ENCODE measurements at regions not wholly inside any gene's neighbourhood (a gene's known extent, or its start where the extent isn't known, plus 50 kb on each side); places are given as distances from the start of the nearest gene placed in this dataset.

GRCh38 chr20:20953738-20954618 is 152.2 kb downstream of the LINC00237 start:
- no peak overlapping the region for H3K27ac ChIP-seq
- TF ChIP-seq CTCF (IDR thresholded peaks at IDR 0.05) (no peak), ZFX (IDR thresholded peaks at IDR 0.05; ENCODE audit: borderline replicate concordance) (no peak)

DNA sequence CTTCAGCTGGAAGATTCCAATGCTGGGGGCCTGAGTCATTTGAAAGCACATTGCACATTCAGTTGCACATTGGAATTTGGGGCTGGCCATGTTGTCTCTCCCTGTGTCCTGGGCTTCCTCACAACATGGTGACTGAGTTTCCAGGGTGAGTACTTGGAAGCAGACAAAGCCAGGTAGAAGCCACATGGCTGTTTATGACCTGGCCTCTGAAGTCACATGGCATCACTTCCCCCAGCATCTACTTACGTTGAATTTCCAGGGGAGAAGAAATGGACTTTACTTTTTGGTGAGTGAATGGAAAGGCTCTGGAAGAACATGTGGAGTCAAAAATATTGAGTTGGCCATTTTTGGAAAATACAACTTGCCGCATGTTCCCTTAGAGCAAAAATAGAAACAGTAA is 155.5 kb downstream of the LINC00237 start:
- no peak for TF ChIP-seq ZFX (IDR thresholded peaks at IDR 0.05; ENCODE audit: borderline replicate concordance)
- TF ChIP-seq CTCF (IDR thresholded peaks at IDR 0.05), result no peak
- no peak overlapping the region for H3K27ac ChIP-seq

GRCh38 chr20:20946122-20946759 is 159.9 kb downstream of the LINC00237 start:
- no peak for TF ChIP-seq CTCF (IDR thresholded peaks at IDR 0.05)
- no peak for TF ChIP-seq ZFX (IDR thresholded peaks at IDR 0.05; ENCODE audit: borderline replicate concordance)
- no peak overlapping the region for H3K27ac ChIP-seq

DNA sequence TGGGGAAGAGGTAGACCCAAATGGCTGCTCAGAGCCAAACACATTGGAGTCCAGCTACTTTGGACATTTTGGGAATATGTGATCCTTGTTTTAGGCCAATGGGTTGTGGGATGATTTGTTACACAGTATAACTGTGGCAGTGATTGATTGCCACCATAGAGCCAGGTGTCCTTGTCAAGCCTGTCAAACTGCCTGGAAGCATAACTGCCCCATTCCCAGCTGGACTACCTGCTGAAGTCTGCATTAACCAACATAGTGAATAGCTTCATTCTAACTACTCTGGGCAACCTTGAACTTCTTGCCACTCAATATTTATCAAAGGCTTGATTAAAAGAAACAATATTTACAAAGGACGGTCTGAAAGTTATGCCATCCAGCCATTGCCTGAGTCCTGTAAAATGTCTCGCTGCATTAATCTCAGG is 164.7 kb downstream of the LINC00237 start:
- H3K27ac ChIP-seq, result no peak overlapping the region
- TF ChIP-seq CTCF (IDR thresholded peaks at IDR 0.05) (no peak), ZFX (IDR thresholded peaks at IDR 0.05; ENCODE audit: borderline replicate concordance) (no peak)

DNA sequence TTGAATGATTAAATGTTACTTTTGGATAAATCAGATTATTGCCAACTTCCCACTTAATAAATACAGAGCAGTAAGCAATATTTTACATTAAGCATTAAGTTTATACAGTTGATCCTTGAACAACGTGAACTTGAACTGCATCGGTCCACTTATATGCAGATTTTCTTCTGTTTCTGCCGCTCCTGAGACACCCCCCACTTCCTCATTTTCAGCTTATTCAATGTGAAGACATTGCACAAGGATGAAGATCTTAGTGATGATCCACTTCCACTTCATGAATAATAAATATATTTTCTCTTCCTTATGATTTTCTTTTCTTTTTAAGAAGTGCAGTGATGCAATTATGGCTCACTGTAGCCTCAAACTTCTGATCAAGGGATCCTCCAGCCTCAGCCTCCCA is 167.2 kb downstream of the LINC00237 start:
- H3K27ac ChIP-seq, result no peak overlapping the region
- no peak for TF ChIP-seq ZFX (IDR thresholded peaks at IDR 0.05; ENCODE audit: borderline replicate concordance)
- no peak for TF ChIP-seq CTCF (IDR thresholded peaks at IDR 0.05)

- H3K27ac ChIP-seq, result no peak overlapping the region
- no peak for TF ChIP-seq CTCF (IDR thresholded peaks at IDR 0.05)
- TF ChIP-seq ZFX (IDR thresholded peaks at IDR 0.05; ENCODE audit: borderline replicate concordance), result no peak
Observed at GRCh38 chr20:20938599-20938998, 167.6 kb downstream of the LINC00237 start.

GRCh38 chr20:20938131-20938530 is 168.0 kb downstream of the LINC00237 start:
- TF ChIP-seq ZFX (IDR thresholded peaks at IDR 0.05; ENCODE audit: borderline replicate concordance), result no peak
- TF ChIP-seq CTCF (IDR thresholded peaks at IDR 0.05), result no peak
- H3K27ac ChIP-seq, result no peak overlapping the region

Measured in 22Rv1 (cell line).